ENCODE measurements at regions not wholly inside any gene's neighbourhood (a gene's known extent, or its start where the extent isn't known, plus 50 kb on each side); places are given as distances from the start of the nearest gene placed in this dataset.

GRCh38 chr2:39996653-39997080 lies 217.6 kb upstream of the THUMPD2 start:
- no peak for TF ChIP-seq CTCF (IDR thresholded peaks at IDR 0.05)
- no peak for TF ChIP-seq POLR2A (IDR thresholded peaks at IDR 0.05)

Measured in sigmoid colon (tissue), 3 donors.